HepG2 (cell line): ENCODE measurements at regions not wholly inside any gene's neighbourhood (a gene's known extent, or its start where the extent isn't known, plus 50 kb on each side); places are given as distances from the start of the nearest gene placed in this dataset.

ENCODE experiments used
- ATAC-seq: fragments of 200-7000 bp; cut with Tn5 transposase; 3 replicates; pipeline ENCODE4 v1.9.1; 2020; ENCODE audit warnings: mild to moderate bottlenecking, moderate library complexity
- BruUV-seq: library from RNA; stranded (reverse); fragments of 400-500 nt; replicated peaks from 2 replicates; lab custom pipeline; 2021; lab: Mats Ljungman, UMichigan
- CTCF ChIA-PET: fragments of 300-600 bp; formaldehyde crosslinking; extraction: SDS; loops from one replicate; lab custom pipeline; 2021; ENCODE audit warnings: low total read pairs, inconsistent platforms, low intra/inter-chr PET ratio; lab: Yijun Ruan, JAX
- POLR2A ChIA-PET: fragments of 350-600 bp; sonication (Branson Sonifier 250); formaldehyde crosslinking; loops from one replicate; lab custom pipeline; 2020; ENCODE audit warnings: antibody characterized with exemption, inconsistent platforms; lab: Yijun Ruan, JAX
- DNase-seq: peaks from one replicate; pipeline ENCODE4 v3.0.0-alpha.2; 2015; ENCODE audit warnings: low spot score
- FAIRE-seq: peaks from 3 replicates; lab custom pipeline; 2011; peaks lifted over from hg19 to GRCh38; lab: Jason Lieb, UNC
- H2AFZ ChIP-seq: one replicate; pipeline ENCODE4 v1.6.1; 2011; ENCODE audit warnings: low read length, inconsistent platforms
- H3K27ac ChIP-seq: fragments of 300-600 bp; 3 replicates; pipeline ENCODE4 v1.8.0; 2011; ENCODE audit warnings: mixed run types, mild to moderate bottlenecking, mixed read lengths, low read length, inconsistent platforms; ENCODE audit not compliant: insufficient read depth; ENCODE audit errors: extremely low read length
- H3K27me3 ChIP-seq, 2 experiments: fragments of 200-600 bp in 1 of 2; 2 replicates in 1 of 2; 3 replicates in 1 of 2; pipeline versions ENCODE4 v1.6.0 to v1.8.0; 2011; ENCODE audit warnings: low read length in 2 of 2, mild to moderate bottlenecking in 2 of 2, moderate library complexity in 2 of 2, inconsistent platforms in 1 of 2; ENCODE audit not compliant: insufficient read depth in 2 of 2, control insufficient read depth in 1 of 2
- H3K36me3 ChIP-seq, 2 experiments: fragments of 200-600 bp in 1 of 2; replicated peaks in 1 of 2; 2 replicates in 1 of 2; 3 replicates in 1 of 2; pipeline versions ENCODE4 v1.5.1 to v1.8.0; 2011; ENCODE audit warnings: low read length in 2 of 2, inconsistent platforms in 1 of 2; ENCODE audit not compliant: insufficient read depth in 2 of 2, control insufficient read depth in 1 of 2
- H3K4me1 ChIP-seq: 2 replicates; pipeline ENCODE4 v1.5.1; 2012; ENCODE audit warnings: low read length, inconsistent platforms; ENCODE audit not compliant: insufficient read depth
- H3K4me2 ChIP-seq: 2 replicates; pipeline ENCODE4 v1.6.0; 2011; ENCODE audit warnings: low read depth, low read length, inconsistent platforms
- H3K4me3 ChIP-seq, 3 experiments: fragments of 200-600 bp in 1 of 3; sonication (generic), shearing (Covaris generic) in 1 of 3; replicated peaks in 1 of 3; 2 replicates each; pipeline ENCODE4 v1.5.1; 2011 to 2016; ENCODE audit warnings: low read length in 3 of 3, inconsistent platforms in 2 of 3, low read depth in 2 of 3, mild to moderate bottlenecking in 2 of 3, control low read depth in 1 of 3, mixed read lengths in 1 of 3; ENCODE audit not compliant: insufficient read depth in 1 of 3
- H3K79me2 ChIP-seq: one replicate; pipeline ENCODE4 v1.6.1; 2011; ENCODE audit warnings: low read length, inconsistent platforms; ENCODE audit not compliant: insufficient read depth
- H3K9ac ChIP-seq: 2 replicates; pipeline ENCODE4 v1.6.0; 2011; ENCODE audit warnings: mild to moderate bottlenecking, low read depth, low read length, inconsistent platforms; ENCODE audit not compliant: insufficient read depth
- H3K9me3 ChIP-seq: 2 replicates; pipeline ENCODE4 v1.5.1; 2012; ENCODE audit warnings: mild to moderate bottlenecking, low read length
- H4K20me1 ChIP-seq: 2 replicates; pipeline ENCODE4 v1.6.0; 2011; ENCODE audit warnings: inconsistent platforms, mild to moderate bottlenecking, low read length, moderate library complexity; ENCODE audit not compliant: insufficient read depth
- BCL6 ChIP-seq: IDR thresholded peaks from 2 replicates; pipeline ENCODE4 v1.6.1; 2016; ENCODE audit warnings: missing genetic modification reagents, missing compliant biosample characterization
- CEBPB ChIP-seq: IDR thresholded peaks from 2 replicates; pipeline ENCODE4 v1.6.1; 2011; ENCODE audit warnings: low read depth, low read length, improper control_type of control experiment, borderline replicate concordance
- GPBP1L1 ChIP-seq: sonication (generic); formaldehyde crosslinking; IDR thresholded peaks from 2 replicates; pipeline ENCODE4 v1.5.0; 2020; ENCODE audit warnings: mild to moderate bottlenecking, missing genetic modification reagents
- MTF2 ChIP-seq: sonication (generic); formaldehyde crosslinking; IDR thresholded peaks from 2 replicates; pipeline ENCODE4 v1.5.0; 2020; ENCODE audit warnings: missing genetic modification reagents, borderline replicate concordance
- ZNF12 ChIP-seq: sonication (generic); formaldehyde crosslinking; IDR thresholded peaks from 2 replicates; pipeline ENCODE4 v1.5.0; 2020; ENCODE audit warnings: missing genetic modification reagents
- ZNF17 ChIP-seq: sonication (generic); formaldehyde crosslinking; IDR thresholded peaks from 2 replicates; pipeline ENCODE4 v1.5.0; 2020; ENCODE audit warnings: mild to moderate bottlenecking, missing genetic modification reagents
- WGBS: methylation state at CpG from one replicate; pipeline ENCODE4 v1.1.6; 2017; ENCODE audit warnings: low lambda C conversion rate; 5-methylcytosine and 5-hydroxymethylcytosine counted together
- in situ Hi-C: cut with HindIII; loops from 2 replicates; pipeline ENCODE4 v1.10.0; 2017; ENCODE audit warnings: low pct_unique_long_range_greater_than_20kb; ENCODE audit not compliant: extremely low pct_ligation_motif_present
- intact Hi-C: fragments of 100-400 bp; cut with micrococcal nuclease; formaldehyde crosslinking; loops from one replicate; pipeline ENCODE4 v1.10.0; 2022; ENCODE audit not compliant: unreplicated experiment

- H3K79me2 ChIP-seq = no peaks in the 10 kb centered on the region
- in situ Hi-C loops (no loop called here), intact Hi-C loops (no loop called here)
- H2AFZ ChIP-seq = no peak overlapping the region
- FAIRE-seq (no peak), ATAC-seq (no peak), DNase-seq (no peak)
- no peaks in the 10 kb centered on the region for H3K9me3 ChIP-seq
- TF ChIP-seq MTF2 (CRISPR knock-in tag) (no peak), BCL6 (CRISPR knock-in tag) (no peak), ZNF17 (CRISPR knock-in tag) (no peak)
- no peak overlapping the region for H3K4me3 ChIP-seq
- no TSS peak for BruUV-seq
- no peak overlapping the region for H3K4me2 ChIP-seq
- ChIA-PET POLR2A (no interaction called here), CTCF (no interaction called here)
- no peak overlapping the region for H3K27ac ChIP-seq
- no peaks in the 10 kb centered on the region for H3K4me1 ChIP-seq
- H3K27me3 ChIP-seq = no peaks in the 10 kb centered on the region
- no peak overlapping the region for H3K9ac ChIP-seq
- WGBS = 0% methylated on average over 1 of the region's 1 CpG
- H3K36me3 ChIP-seq = no peaks in the 10 kb centered on the region
- no peaks in the 10 kb centered on the region for H4K20me1 ChIP-seq
These were observed 71.3 kb upstream of the EYA4 start for GRCh38 chr6:133169901-133170300.

- H3K79me2 ChIP-seq = no peaks in the 10 kb centered on the region
- DNase-seq (peak; percentile 16), ATAC-seq (no peak), FAIRE-seq (no peak)
- no peaks in the 10 kb centered on the region for H3K4me1 ChIP-seq
- no TSS peak for BruUV-seq
- no peaks in the 10 kb centered on the region for H3K27me3 ChIP-seq
- no peak overlapping the region for H3K4me2 ChIP-seq
- H4K20me1 ChIP-seq = no peaks in the 10 kb centered on the region
- no peak overlapping the region for H3K4me3 ChIP-seq
- ChIA-PET POLR2A (no interaction called here), CTCF (no interaction called here)
- no peak overlapping the region for H3K27ac ChIP-seq
- peak; percentile 43; the same call in 1 of the 2 replicates for TF ChIP-seq CEBPB
- TF ChIP-seq ZNF12 = 0 out of 2 replicates have a peak, but pooled peaks have one; percentile 15
- no peak for TF ChIP-seq GPBP1L1 (CRISPR knock-in tag)
- no peaks in the 10 kb centered on the region for H3K9me3 ChIP-seq
- in situ Hi-C loops (no loop called here), intact Hi-C loops (no loop called here)
- no peak overlapping the region for H2AFZ ChIP-seq
- no peaks in the 10 kb centered on the region for H3K36me3 ChIP-seq
- H3K9ac ChIP-seq = no peak overlapping the region
These were observed 70.6 kb upstream of the EYA4 start for GRCh38 chr6:133170602-133171001.
